HG02840 (cell line): ENCODE measurements at regions not wholly inside any gene's neighbourhood (a gene's known extent, or its start where the extent isn't known, plus 50 kb on each side); places are given as distances from the start of the nearest gene placed in this dataset.
A peak's percentile ranks its signal among the peaks of the same experiment; 100 is the strongest.

Source experiments
- ATAC-seq: cut with Tn5 transposase; IDR thresholded peaks from one replicate; pipeline ENCODE4 v1.9.1; 2021; ENCODE audit warnings: mild to moderate bottlenecking, moderate library complexity, moderate number of reproducible peaks; ENCODE audit not compliant: unreplicated experiment, low FRiP score

GRCh38 chr15:70509731-70510143, 253.6 kb downstream of the UACA start:
- ATAC-seq: no peak

GRCh38 chr15:70509282-70509662, 254.1 kb downstream of the UACA start:
- ATAC-seq: no peak

GRCh38 chr15:70508561-70509281, 254.6 kb downstream of the UACA start:
- ATAC-seq: no peak

- no peak for ATAC-seq
Measured at GRCh38 chr15:70507772-70508371, 255.5 kb downstream of the UACA start.

- ATAC-seq: no peak
Measured at GRCh38 chr15:70505936-70506912, 257.1 kb downstream of the UACA start.

GRCh38 chr15:70505411-70505919, 257.9 kb downstream of the UACA start:
- no peak for ATAC-seq

- no peak for ATAC-seq
Measured at GRCh38 chr15:70504988-70505387, 258.4 kb downstream of the UACA start.

GRCh38 chr15:70504299-70504951, 258.9 kb downstream of the UACA start:
- peak; percentile 51 for ATAC-seq

GRCh38 chr15:70503798-70504298, 259.5 kb downstream of the UACA start:
- ATAC-seq: no peak

- ATAC-seq: no peak
Measured at GRCh38 chr15:70503073-70503745, 260.1 kb downstream of the UACA start.

GRCh38 chr15:70502529-70502928, 260.8 kb downstream of the UACA start:
- ATAC-seq: no peak

- ATAC-seq: no peak
Measured at GRCh38 chr15:70501849-70502248, 261.5 kb downstream of the UACA start.

- no peak for ATAC-seq
Measured at GRCh38 chr15:70501121-70501727, 262.1 kb downstream of the UACA start.

- ATAC-seq: no peak
Measured at GRCh38 chr15:70499791-70500190, 263.6 kb downstream of the UACA start.

- ATAC-seq: no peak
Measured at GRCh38 chr15:70498096-70498626, 265.2 kb downstream of the UACA start.

- no peak for ATAC-seq
Measured at GRCh38 chr15:70497661-70498060, 265.7 kb downstream of the UACA start.

- ATAC-seq: no peak
Measured at GRCh38 chr15:70495991-70496599, 267.3 kb downstream of the UACA start.

GRCh38 chr15:70494852-70495571, 268.3 kb downstream of the UACA start:
- ATAC-seq: no peak
